CD8-positive, alpha-beta memory T cell (primary cell): ENCODE measurements at regions not wholly inside any gene's neighbourhood (a gene's known extent, or its start where the extent isn't known, plus 50 kb on each side); places are given as distances from the start of the nearest gene placed in this dataset.

Source experiments
- CTCF ChIA-PET: fragments of 350-600 bp; sonication (Branson Sonifier 250); formaldehyde crosslinking; loops from one replicate; lab custom pipeline; 2021; ENCODE audit warnings: antibody characterized with exemption; lab: Charles Lee
- POLR2A ChIA-PET: fragments of 350-600 bp; sonication (Branson Sonifier 250); formaldehyde crosslinking; loops from one replicate; lab custom pipeline; 2021; ENCODE audit warnings: antibody characterized with exemption; lab: Charles Lee
- DNase-seq, 5 donors: peaks; one replicate each; pipeline versions ENCODE4 v3.0.0 to v3.0.0-alpha.2; 2020 to 2022; ENCODE audit warnings: mixed read lengths in 1 of 5
- H3K27ac ChIP-seq: one replicate; pipeline ENCODE4 v1.7.0; 2013; ENCODE audit warnings: low read depth, mild to moderate bottlenecking, low read length, moderate library complexity
- H3K27me3 ChIP-seq: 2 replicates; pipeline ENCODE4 v1.7.0; 2013; ENCODE audit warnings: low read length, mild to moderate bottlenecking; ENCODE audit not compliant: insufficient read depth, poor library complexity, severe bottlenecking
- H3K36me3 ChIP-seq: 2 replicates; pipeline ENCODE4 v1.7.0; 2013; ENCODE audit warnings: mild to moderate bottlenecking, low read length, moderate library complexity; ENCODE audit not compliant: insufficient read depth
- H3K4me1 ChIP-seq: 2 replicates; pipeline ENCODE4 v1.7.0; 2013; ENCODE audit warnings: mild to moderate bottlenecking, low read length, moderate library complexity; ENCODE audit not compliant: insufficient read depth
- H3K4me3 ChIP-seq: 2 replicates; pipeline ENCODE4 v1.7.0; 2013; ENCODE audit warnings: mild to moderate bottlenecking, low read length
- H3K9me3 ChIP-seq: 2 replicates; pipeline ENCODE4 v1.7.0; 2013; ENCODE audit warnings: mild to moderate bottlenecking, low read length
- H3K27ac Mint-ChIP-seq, 8 donors: one replicate each; pipeline ENCODE4 v1.8.0; 2020 to 2021; ENCODE audit warnings: mixed read lengths in 8 of 8, mild to moderate bottlenecking in 6 of 8, inconsistent platforms in 3 of 8, moderate library complexity in 3 of 8
- H3K27me3 Mint-ChIP-seq, 2 donors: one replicate each; pipeline ENCODE4 v1.8.0; 2020 to 2021; ENCODE audit warnings: mixed read lengths in 2 of 2, mild to moderate bottlenecking in 1 of 2, moderate library complexity in 1 of 2
- H3K36me3 Mint-ChIP-seq, 3 donors: one replicate each; pipeline ENCODE4 v1.8.0; 2020 to 2021; ENCODE audit warnings: mixed read lengths in 3 of 3, inconsistent platforms in 1 of 3, mild to moderate bottlenecking in 1 of 3
- H3K4me1 Mint-ChIP-seq, 3 donors: one replicate each; pipeline ENCODE4 v1.8.0; 2020 to 2021; ENCODE audit warnings: mixed read lengths in 3 of 3, inconsistent platforms in 1 of 3, mild to moderate bottlenecking in 1 of 3
- H3K4me3 Mint-ChIP-seq, 7 donors: one replicate each; pipeline ENCODE4 v1.8.0; 2020 to 2021; ENCODE audit warnings: mixed read lengths in 7 of 7, mild to moderate bottlenecking in 6 of 7, moderate library complexity in 4 of 7, inconsistent platforms in 2 of 7
- H3K9me3 Mint-ChIP-seq, 5 donors: one replicate each; pipeline ENCODE4 v1.8.0; 2020 to 2022; ENCODE audit warnings: mixed read lengths in 5 of 5, mild to moderate bottlenecking in 3 of 5, moderate library complexity in 2 of 5, inconsistent platforms in 1 of 5

- H3K27ac Mint-ChIP-seq, result no peak overlapping the region
- H3K4me3 Mint-ChIP-seq, result no peak overlapping the region
- peaks cover 16 to 22% (median 20%) of the 10 kb centered on the region in 5 donors for H3K9me3 Mint-ChIP-seq
- no peak overlapping the region for H3K4me3 ChIP-seq
- H3K36me3 ChIP-seq, result no peaks in the 10 kb centered on the region
- no peak for DNase-seq
- ChIA-PET POLR2A (no interaction called here), CTCF (no interaction called here)
- no peaks in the 10 kb centered on the region for H3K9me3 ChIP-seq
- no peaks in the 10 kb centered on the region for H3K4me1 Mint-ChIP-seq
- H3K27me3 Mint-ChIP-seq, result peaks cover 0 to 6% of the 10 kb centered on the region in 2 donors
- H3K36me3 Mint-ChIP-seq, result peaks cover 0 to 6% (median 0%) of the 10 kb centered on the region in 3 donors
- H3K27me3 ChIP-seq, result no peaks in the 10 kb centered on the region
- H3K4me1 ChIP-seq, result no peaks in the 10 kb centered on the region
- no peak overlapping the region for H3K27ac ChIP-seq
Observed at GRCh38 chr6:168735268-168735949, 294.4 kb downstream of the SMOC2 start.

DNA sequence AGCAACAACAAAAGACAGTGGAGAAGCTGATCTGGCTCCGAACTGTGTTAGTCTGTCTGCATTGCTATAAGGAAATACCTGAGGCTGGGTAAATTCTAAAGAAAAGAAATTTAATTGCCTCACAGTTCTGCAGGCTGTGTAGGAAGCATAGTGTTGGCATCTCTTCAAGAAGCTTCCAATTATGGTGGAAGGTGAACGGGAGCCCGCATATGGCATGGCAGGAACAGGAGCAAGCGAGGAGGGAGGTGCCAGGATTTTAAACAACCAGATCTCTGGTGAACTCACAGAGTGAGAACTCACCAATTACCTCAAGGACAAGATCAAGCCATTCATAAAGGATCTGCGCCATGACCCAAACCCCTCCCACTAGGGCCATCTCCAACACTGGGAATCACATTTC, 293.5 kb downstream of the SMOC2 start:
- H3K27me3 Mint-ChIP-seq, result peaks cover 0 to 6% of the 10 kb centered on the region in 2 donors
- H3K4me1 ChIP-seq, result no peaks in the 10 kb centered on the region
- no peaks in the 10 kb centered on the region for H3K4me1 Mint-ChIP-seq
- H3K27ac ChIP-seq, result no peak overlapping the region
- peaks cover 16 to 22% (median 20%) of the 10 kb centered on the region in 5 donors for H3K9me3 Mint-ChIP-seq
- no peak overlapping the region for H3K4me3 Mint-ChIP-seq
- ChIA-PET CTCF (interaction anchor here (1.4 kb wide), 1 partner anchor 12 kb away, joined by 3 read pairs; no protein-coding TSS in a partner anchor), POLR2A (no interaction called here)
- no peaks in the 10 kb centered on the region for H3K27me3 ChIP-seq
- H3K9me3 ChIP-seq, result no peaks in the 10 kb centered on the region
- no peak overlapping the region for H3K27ac Mint-ChIP-seq
- H3K36me3 ChIP-seq, result no peaks in the 10 kb centered on the region
- H3K4me3 ChIP-seq, result no peak overlapping the region
- DNase-seq, result no peak
- peaks cover 0 to 6% (median 0%) of the 10 kb centered on the region in 3 donors for H3K36me3 Mint-ChIP-seq

GRCh38 chr6:168732676-168733075, 291.7 kb downstream of the SMOC2 start:
- POLR2A ChIA-PET, result no interaction called here
- H3K27me3 ChIP-seq, result no peaks in the 10 kb centered on the region
- no peak overlapping the region for H3K4me3 Mint-ChIP-seq
- CTCF ChIA-PET, result no interaction called here
- peaks cover 0 to 5% of the 10 kb centered on the region in 2 donors for H3K27me3 Mint-ChIP-seq
- H3K36me3 ChIP-seq, result no peaks in the 10 kb centered on the region
- H3K36me3 Mint-ChIP-seq, result peaks cover 0 to 6% (median 0%) of the 10 kb centered on the region in 3 donors
- H3K27ac ChIP-seq, result no peak overlapping the region
- no peak overlapping the region for H3K27ac Mint-ChIP-seq
- H3K4me1 Mint-ChIP-seq, result no peaks in the 10 kb centered on the region
- peaks cover 9 to 14% (median 10%) of the 10 kb centered on the region in 5 donors for H3K9me3 Mint-ChIP-seq
- H3K9me3 ChIP-seq, result no peaks in the 10 kb centered on the region
- H3K4me1 ChIP-seq, result no peaks in the 10 kb centered on the region
- no peak overlapping the region for H3K4me3 ChIP-seq
- DNase-seq, result no peak

DNA sequence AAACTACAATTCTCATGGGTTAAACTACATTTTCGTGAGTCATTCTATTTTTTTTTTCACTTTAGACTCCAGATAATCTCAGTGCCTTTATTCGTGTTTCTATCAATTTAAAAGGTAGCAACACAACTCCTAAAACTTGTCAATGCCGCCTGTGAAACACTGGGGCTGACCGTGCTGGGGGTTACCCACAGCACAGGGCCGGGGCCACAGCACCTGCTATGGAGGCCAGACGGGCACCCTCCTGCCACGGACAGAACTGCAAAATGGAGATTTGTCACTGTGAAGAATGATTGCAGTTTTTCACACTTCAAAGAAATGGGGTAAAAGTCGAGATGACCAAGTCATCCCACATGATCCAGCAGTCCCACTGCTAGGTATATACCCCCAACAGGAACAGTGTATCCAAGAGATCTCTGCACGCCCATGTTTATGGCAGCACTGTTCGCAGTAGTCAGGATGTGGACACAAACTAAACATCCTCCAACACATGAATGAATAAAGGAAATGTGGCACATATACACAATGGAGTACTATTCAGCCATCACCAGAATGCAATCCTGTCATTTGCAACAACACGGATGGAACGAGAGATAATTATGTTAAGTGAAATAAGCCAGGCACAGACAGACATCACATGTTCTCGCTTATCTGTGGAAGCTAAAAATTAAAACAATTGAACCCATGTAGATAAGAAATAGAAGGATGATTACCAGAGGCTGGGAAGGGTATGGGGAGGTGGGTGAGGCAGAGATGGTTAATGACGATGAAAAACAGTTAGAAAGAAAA, 290.1 kb downstream of the SMOC2 start:
- H3K9me3 ChIP-seq, result no peaks in the 10 kb centered on the region
- peaks cover 0 to under 1% (median 0%) of the 10 kb centered on the region in 5 donors for H3K9me3 Mint-ChIP-seq
- CTCF ChIA-PET, result no interaction called here

DNA sequence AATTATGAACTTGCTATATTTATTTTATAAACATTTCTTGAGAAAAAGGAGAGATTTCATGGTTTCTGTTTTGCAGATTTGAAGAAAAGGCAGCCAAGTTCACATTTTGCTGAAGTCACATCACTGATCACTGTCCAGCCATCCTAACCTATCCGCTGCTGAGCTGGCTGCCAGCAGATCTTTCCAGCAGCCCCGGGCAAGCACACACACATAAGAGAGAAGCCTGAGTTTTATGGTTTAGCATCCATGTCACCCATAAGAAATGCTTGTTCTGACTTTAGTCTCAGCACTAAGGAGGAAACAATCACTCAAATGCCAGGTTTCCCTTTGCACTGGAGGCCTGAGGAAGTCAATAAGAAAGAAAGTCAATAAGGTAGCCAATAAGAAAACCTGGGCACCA, 287.1 kb downstream of the SMOC2 start:
- Mint-ChIP-seq H3K36me3 (no peaks in the 10 kb centered on the region), H3K4me1 (no peaks in the 10 kb centered on the region), H3K4me3 (no peak overlapping the region), H3K27ac (no peak overlapping the region), H3K27me3 (peaks cover 0 to 3% of the 10 kb centered on the region in 2 donors), H3K9me3 (no peaks in the 10 kb centered on the region)
- Histone ChIP-seq H3K27me3 (no peaks in the 10 kb centered on the region), H3K27ac (no peak overlapping the region), H3K4me1 (no peaks in the 10 kb centered on the region), H3K4me3 (no peak overlapping the region), H3K36me3 (no peaks in the 10 kb centered on the region), H3K9me3 (no peaks in the 10 kb centered on the region)
- no peak for DNase-seq
- ChIA-PET CTCF (no interaction called here), POLR2A (no interaction called here)

More for the DNA sequence above, 290.1 kb downstream of the SMOC2 start:
- H3K36me3 ChIP-seq, result no peaks in the 10 kb centered on the region
- no peak overlapping the region for H3K4me3 ChIP-seq
- H3K4me1 ChIP-seq, result no peaks in the 10 kb centered on the region
- H3K27ac ChIP-seq, result no peak overlapping the region
- no peak overlapping the region for H3K4me3 Mint-ChIP-seq
- no peaks in the 10 kb centered on the region for H3K4me1 Mint-ChIP-seq
- H3K36me3 Mint-ChIP-seq, result no peaks in the 10 kb centered on the region
- POLR2A ChIA-PET, result no interaction called here
- peaks cover 0 to 5% of the 10 kb centered on the region in 2 donors for H3K27me3 Mint-ChIP-seq
- no peaks in the 10 kb centered on the region for H3K27me3 ChIP-seq
- no peak overlapping the region for H3K27ac Mint-ChIP-seq
- DNase-seq, result no peak

DNA sequence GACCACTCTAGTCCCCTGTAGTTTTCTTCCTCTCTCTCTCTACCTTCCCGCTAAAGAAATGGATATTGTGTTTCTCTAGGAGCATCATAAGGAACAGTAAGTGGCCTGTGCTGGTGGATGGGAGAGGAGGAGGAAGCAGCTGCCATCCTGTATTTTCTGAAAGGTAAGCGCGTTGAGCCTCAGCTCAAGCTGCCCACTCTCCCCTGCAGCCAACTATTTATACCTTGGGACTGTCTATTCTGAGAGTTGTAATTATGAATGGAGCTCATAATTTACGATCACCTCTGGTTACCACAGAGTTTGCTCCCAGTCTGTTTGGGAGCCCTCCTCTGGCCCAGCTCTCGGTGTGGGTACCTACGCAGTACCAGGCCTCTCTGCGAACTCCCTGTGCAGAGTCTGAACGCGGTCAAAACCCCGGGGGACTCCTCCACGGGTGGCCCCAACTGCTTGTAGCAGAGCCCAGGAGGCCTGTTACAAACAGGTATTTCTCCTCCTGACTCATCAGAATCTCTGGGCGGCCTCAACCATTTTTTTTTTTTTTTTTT, 285.4 kb downstream of the SMOC2 start:
- H3K36me3 Mint-ChIP-seq, result no peaks in the 10 kb centered on the region
- no peak overlapping the region for H3K4me3 ChIP-seq
- H3K4me3 Mint-ChIP-seq, result no peak overlapping the region
- no peak overlapping the region for H3K27ac ChIP-seq
- no peaks in the 10 kb centered on the region for H3K27me3 ChIP-seq
- no peaks in the 10 kb centered on the region for H3K4me1 ChIP-seq
- CTCF ChIA-PET, result no interaction called here
- POLR2A ChIA-PET, result no interaction called here
- peaks cover 0 to 3% of the 10 kb centered on the region in 2 donors for H3K27me3 Mint-ChIP-seq
- no peaks in the 10 kb centered on the region for H3K9me3 ChIP-seq
- no peaks in the 10 kb centered on the region for H3K36me3 ChIP-seq
- DNase-seq, result no peak
- H3K9me3 Mint-ChIP-seq, result no peaks in the 10 kb centered on the region
- no peaks in the 10 kb centered on the region for H3K4me1 Mint-ChIP-seq
- H3K27ac Mint-ChIP-seq, result no peak overlapping the region

- Histone ChIP-seq H3K9me3 (no peaks in the 10 kb centered on the region), H3K4me1 (no peaks in the 10 kb centered on the region), H3K27ac (no peak overlapping the region), H3K36me3 (no peaks in the 10 kb centered on the region), H3K4me3 (no peak overlapping the region), H3K27me3 (no peaks in the 10 kb centered on the region)
- Mint-ChIP-seq H3K4me3 (no peak overlapping the region), H3K9me3 (no peaks in the 10 kb centered on the region), H3K4me1 (no peaks in the 10 kb centered on the region), H3K27ac (no peak overlapping the region), H3K36me3 (no peaks in the 10 kb centered on the region), H3K27me3 (peaks cover 0 to 3% of the 10 kb centered on the region in 2 donors)
- CTCF ChIA-PET, result no interaction called here
- no peak for DNase-seq
- POLR2A ChIA-PET, result no interaction called here
Observed at GRCh38 chr6:168725802-168726201, 284.8 kb downstream of the SMOC2 start.
